Neutrophil (primary cell): ENCODE measurements at regions not wholly inside any gene's neighbourhood (a gene's known extent, or its start where the extent isn't known, plus 50 kb on each side); places are given as distances from the start of the nearest gene placed in this dataset.

ENCODE experiments used
- H3K27ac ChIP-seq: fragments of 200-600 bp; sonication (generic); 2 replicates; pipeline ENCODE4 v1.5.1; 2016; ENCODE audit warnings: mild to moderate bottlenecking, moderate library complexity
- H3K27me3 ChIP-seq: fragments of 200-600 bp; sonication (generic); 2 replicates; pipeline ENCODE4 v1.6.0; 2016; ENCODE audit warnings: mild to moderate bottlenecking
- H3K36me3 ChIP-seq: fragments of 200-600 bp; sonication (generic); 2 replicates; pipeline ENCODE4 v1.5.1; 2017
- H3K4me1 ChIP-seq, 2 experiments: fragments of 200-600 bp in 1 of 2; sonication (generic) in 1 of 2; 1 replicate in 1 of 2; 2 replicates in 1 of 2; pipeline versions ENCODE4 v1.5.1 to v1.6.1; 2013 to 2016; ENCODE audit warnings: low read depth in 1 of 2, low read length in 1 of 2, mild to moderate bottlenecking in 1 of 2, moderate library complexity in 1 of 2; ENCODE audit not compliant: control insufficient read depth in 1 of 2, insufficient read depth in 1 of 2
- H3K4me3 ChIP-seq, 2 experiments: fragments of 200-600 bp in 1 of 2; sonication (generic) in 1 of 2; 1 replicate in 1 of 2; 2 replicates in 1 of 2; pipeline ENCODE4 v1.5.1; 2013 to 2016; ENCODE audit warnings: low read depth in 1 of 2, low read length in 1 of 2, mild to moderate bottlenecking in 1 of 2, moderate library complexity in 1 of 2
- H3K9me3 ChIP-seq: fragments of 200-600 bp; sonication (generic); 2 replicates; pipeline ENCODE4 v1.5.1; 2016
- CTCF ChIP-seq: fragments of 200-600 bp; sonication (generic); IDR thresholded peaks from 2 replicates; pipeline ENCODE4 v1.5.1; 2016; ENCODE audit warnings: antibody characterized with exemption

- H3K36me3 ChIP-seq = no peaks in the 10 kb centered on the region
- H3K4me1 ChIP-seq = no peaks in the 10 kb centered on the region
- no peaks in the 10 kb centered on the region for H3K9me3 ChIP-seq
- no peak overlapping the region for H3K27ac ChIP-seq
- no peaks in the 10 kb centered on the region for H3K27me3 ChIP-seq
- H3K4me3 ChIP-seq = no peak overlapping the region
- TF ChIP-seq CTCF = no peak
Measured at GRCh38 chr4:12979797-12980196, 504.3 kb downstream of the RAB28 start.

- H3K4me3 ChIP-seq = no peak overlapping the region
- H3K36me3 ChIP-seq = no peaks in the 10 kb centered on the region
- no peaks in the 10 kb centered on the region for H3K4me1 ChIP-seq
- TF ChIP-seq CTCF = no peak
- H3K27me3 ChIP-seq = no peaks in the 10 kb centered on the region
- H3K9me3 ChIP-seq = no peaks in the 10 kb centered on the region
- H3K27ac ChIP-seq = no peak overlapping the region
Measured at GRCh38 chr4:12978310-12978709, 505.8 kb downstream of the RAB28 start.

- Histone ChIP-seq H3K4me3 (no peak overlapping the region), H3K27ac (no peak overlapping the region), H3K27me3 (no peaks in the 10 kb centered on the region), H3K9me3 (no peaks in the 10 kb centered on the region), H3K36me3 (no peaks in the 10 kb centered on the region), H3K4me1 (no peaks in the 10 kb centered on the region)
- TF ChIP-seq CTCF = no peak
Measured at GRCh38 chr4:12975511-12975910, 508.6 kb downstream of the RAB28 start.

- no peak for TF ChIP-seq CTCF
- H3K27me3 ChIP-seq = no peaks in the 10 kb centered on the region
- H3K36me3 ChIP-seq = no peaks in the 10 kb centered on the region
- H3K4me3 ChIP-seq = no peak overlapping the region
- no peaks in the 10 kb centered on the region for H3K4me1 ChIP-seq
- no peaks in the 10 kb centered on the region for H3K9me3 ChIP-seq
- H3K27ac ChIP-seq = no peak overlapping the region
Measured at GRCh38 chr4:12973522-12973921, 510.6 kb downstream of the RAB28 start.

- H3K36me3 ChIP-seq = no peaks in the 10 kb centered on the region
- H3K9me3 ChIP-seq = no peaks in the 10 kb centered on the region
- no peaks in the 10 kb centered on the region for H3K4me1 ChIP-seq
- H3K27me3 ChIP-seq = no peaks in the 10 kb centered on the region
- H3K4me3 ChIP-seq = no peak overlapping the region
- no peak overlapping the region for H3K27ac ChIP-seq
- TF ChIP-seq CTCF = no peak
Measured at GRCh38 chr4:12968345-12968744, 515.8 kb downstream of the RAB28 start.

- Histone ChIP-seq H3K4me3 (no peak overlapping the region), H3K27me3 (no peaks in the 10 kb centered on the region)
- no peak for TF ChIP-seq CTCF
Measured at GRCh38 chr4:12966726-12967125, 517.4 kb downstream of the RAB28 start.

More at GRCh38 chr4:12966726-12967125, 517.4 kb downstream of the RAB28 start:
- no peak overlapping the region for H3K27ac ChIP-seq
- no peaks in the 10 kb centered on the region for H3K4me1 ChIP-seq
- H3K36me3 ChIP-seq = no peaks in the 10 kb centered on the region
- no peaks in the 10 kb centered on the region for H3K9me3 ChIP-seq
